ENCODE measurements at regions not wholly inside any gene's neighbourhood (a gene's known extent, or its start where the extent isn't known, plus 50 kb on each side); places are given as distances from the start of the nearest gene placed in this dataset.
"Not testable (repeated sequence)": the region's sequence is repeated elsewhere in the genome, so short reads cannot be mapped to it uniquely, and the experiment has no call there.

- peaks cover 3 to 15% of the 10 kb centered on the region in 2 donors for H3K27me3 Mint-ChIP-seq
- H3K27ac Mint-ChIP-seq: no peak overlapping the region
- no peaks in the 10 kb centered on the region for H3K36me3 ChIP-seq (ENCODE audit: control insufficient read depth in 2 of 2, extremely low read depth in 1 of 2, insufficient read depth in 1 of 2, low read length in 1 of 2)
- 80% methylated on average over 1 of the region's 2 CpGs for WGBS (ENCODE audit: insufficient coverage)
- H3K4me3 Mint-ChIP-seq: no peak overlapping the region
- no peaks in the 10 kb centered on the region for H3K36me3 Mint-ChIP-seq
- POLR2A ChIA-PET: no interaction called here
- no peaks in the 10 kb centered on the region for H3K4me1 Mint-ChIP-seq
- no peaks in the 10 kb centered on the region for H3K9me3 Mint-ChIP-seq
- DNase-seq (no peak), ATAC-seq (replicated peaks in 1 of 4) (no peak)
- H3K9me3 ChIP-seq: no peaks in the 10 kb centered on the region
- H3K27ac ChIP-seq (ENCODE audit: low read length): no peak overlapping the region
- CTCF ChIA-PET: no interaction called here
- no peak overlapping the region for H3K4me3 ChIP-seq (ENCODE audit: control insufficient read depth in 1 of 2, extremely low read depth in 1 of 2, low read length in 1 of 2)
- no peaks in the 10 kb centered on the region for H3K27me3 ChIP-seq (replicated peaks in 1 of 2; ENCODE audit: control insufficient read depth in 2 of 2, extremely low read depth in 1 of 2, insufficient read depth in 2 of 2, low read length in 1 of 2)
- H3K4me1 ChIP-seq (ENCODE audit: control insufficient read depth in 1 of 2, extremely low read depth in 1 of 2, insufficient read depth in 2 of 2, low read length in 2 of 2): no peaks in the 10 kb centered on the region
Measured at GRCh38 chr5:174575043-174575442, 149.3 kb upstream of the MSX2 start.

GRCh38 chr5:174576042-174576441 lies 148.3 kb upstream of the MSX2 start:
- Histone ChIP-seq H3K4me1 (ENCODE audit: control insufficient read depth in 1 of 2, extremely low read depth in 1 of 2, insufficient read depth in 2 of 2, low read length in 2 of 2) (no peaks in the 10 kb centered on the region), H3K36me3 (ENCODE audit: control insufficient read depth in 2 of 2, extremely low read depth in 1 of 2, insufficient read depth in 1 of 2, low read length in 1 of 2) (no peaks in the 10 kb centered on the region), H3K27ac (ENCODE audit: low read length) (no peak overlapping the region), H3K27me3 (replicated peaks in 1 of 2; ENCODE audit: control insufficient read depth in 2 of 2, extremely low read depth in 1 of 2, insufficient read depth in 2 of 2, low read length in 1 of 2) (no peaks in the 10 kb centered on the region), H3K4me3 (ENCODE audit: control insufficient read depth in 1 of 2, extremely low read depth in 1 of 2, low read length in 1 of 2) (no peak overlapping the region), H3K9me3 (no peaks in the 10 kb centered on the region)
- ATAC-seq (replicated peaks in 1 of 4): no peak
- H3K9me3 Mint-ChIP-seq: no peaks in the 10 kb centered on the region
- H3K4me1 Mint-ChIP-seq: no peaks in the 10 kb centered on the region
- no peak overlapping the region for H3K27ac Mint-ChIP-seq
- WGBS (ENCODE audit: insufficient coverage): 83% methylated on average over 1 of the region's 6 CpGs
- no peak for DNase-seq
- peaks cover 2 to 19% of the 10 kb centered on the region in 2 donors for H3K27me3 Mint-ChIP-seq
- no peak overlapping the region for H3K4me3 Mint-ChIP-seq
- ChIA-PET POLR2A (no interaction called here), CTCF (no interaction called here)
- H3K36me3 Mint-ChIP-seq: no peaks in the 10 kb centered on the region

- Mint-ChIP-seq H3K4me1 (no peaks in the 10 kb centered on the region), H3K4me3 (no peak overlapping the region), H3K27me3 (peaks cover 2 to 7% of the 10 kb centered on the region in 2 donors), H3K9me3 (peaks cover 4 to 12% (median 6%) of the 10 kb centered on the region in 3 donors), H3K36me3 (no peaks in the 10 kb centered on the region), H3K27ac (no peak overlapping the region)
- ChIA-PET POLR2A (no interaction called here), CTCF (interaction anchor here in 1 of 2 donors (0.7 kb wide), 1 partner anchor 162 kb away, joined by 3 read pairs; no protein-coding TSS in a partner anchor)
- ATAC-seq (replicated peaks in 1 of 4) (no peak), DNase-seq (no peak)
- Histone ChIP-seq H3K9me3 (no peaks in the 10 kb centered on the region), H3K4me3 (ENCODE audit: control insufficient read depth in 1 of 2, extremely low read depth in 1 of 2, low read length in 1 of 2) (no peak overlapping the region), H3K27ac (ENCODE audit: low read length) (no peak overlapping the region), H3K27me3 (replicated peaks in 1 of 2; ENCODE audit: control insufficient read depth in 2 of 2, extremely low read depth in 1 of 2, insufficient read depth in 2 of 2, low read length in 1 of 2) (peaks cover 0 to 2% of the 10 kb centered on the region in 2 experiments), H3K36me3 (ENCODE audit: control insufficient read depth in 2 of 2, extremely low read depth in 1 of 2, insufficient read depth in 1 of 2, low read length in 1 of 2) (no peaks in the 10 kb centered on the region), H3K4me1 (ENCODE audit: control insufficient read depth in 1 of 2, extremely low read depth in 1 of 2, insufficient read depth in 2 of 2, low read length in 2 of 2) (no peaks in the 10 kb centered on the region)
- 21% methylated on average over 3 of the region's 5 CpGs for WGBS (ENCODE audit: insufficient coverage)
Measured at GRCh38 chr5:174581479-174581878, 142.9 kb upstream of the MSX2 start.

- ChIA-PET POLR2A (no interaction called here), CTCF (no interaction called here)
- H3K36me3 Mint-ChIP-seq: no peaks in the 10 kb centered on the region
- 86% methylated on average over 1 of the region's 4 CpGs for WGBS (ENCODE audit: insufficient coverage)
- no peaks in the 10 kb centered on the region for H3K36me3 ChIP-seq (ENCODE audit: control insufficient read depth in 2 of 2, extremely low read depth in 1 of 2, insufficient read depth in 1 of 2, low read length in 1 of 2)
- no peaks in the 10 kb centered on the region for H3K4me1 Mint-ChIP-seq
- H3K4me1 ChIP-seq (ENCODE audit: control insufficient read depth in 1 of 2, extremely low read depth in 1 of 2, insufficient read depth in 2 of 2, low read length in 2 of 2): no peaks in the 10 kb centered on the region
- no peaks in the 10 kb centered on the region for H3K9me3 ChIP-seq
- ATAC-seq (replicated peaks in 1 of 4) (no peak), DNase-seq (no peak)
- H3K27me3 Mint-ChIP-seq: peaks cover 2 to 7% of the 10 kb centered on the region in 2 donors
- no peak overlapping the region for H3K27ac ChIP-seq (ENCODE audit: low read length)
- peaks cover 0 to 2% of the 10 kb centered on the region in 2 experiments for H3K27me3 ChIP-seq (replicated peaks in 1 of 2; ENCODE audit: control insufficient read depth in 2 of 2, extremely low read depth in 1 of 2, insufficient read depth in 2 of 2, low read length in 1 of 2)
- H3K9me3 Mint-ChIP-seq: peaks cover 4 to 13% (median 7%) of the 10 kb centered on the region in 3 donors
- H3K27ac Mint-ChIP-seq: no peak overlapping the region
- no peak overlapping the region for H3K4me3 ChIP-seq (ENCODE audit: control insufficient read depth in 1 of 2, extremely low read depth in 1 of 2, low read length in 1 of 2)
- H3K4me3 Mint-ChIP-seq: no peak overlapping the region
Measured at GRCh38 chr5:174581894-174582293, 142.5 kb upstream of the MSX2 start.

- Histone ChIP-seq H3K4me1 (ENCODE audit: control insufficient read depth in 1 of 2, extremely low read depth in 1 of 2, insufficient read depth in 2 of 2, low read length in 2 of 2) (no peaks in the 10 kb centered on the region), H3K27me3 (replicated peaks in 1 of 2; ENCODE audit: control insufficient read depth in 2 of 2, extremely low read depth in 1 of 2, insufficient read depth in 2 of 2, low read length in 1 of 2) (peaks cover 0 to 2% of the 10 kb centered on the region in 2 experiments), H3K4me3 (ENCODE audit: control insufficient read depth in 1 of 2, extremely low read depth in 1 of 2, low read length in 1 of 2) (no peak overlapping the region), H3K9me3 (no peaks in the 10 kb centered on the region), H3K36me3 (ENCODE audit: control insufficient read depth in 2 of 2, extremely low read depth in 1 of 2, insufficient read depth in 1 of 2, low read length in 1 of 2) (no peaks in the 10 kb centered on the region), H3K27ac (ENCODE audit: low read length) (no peak overlapping the region)
- ATAC-seq (replicated peaks in 1 of 4) (no peak), DNase-seq (no peak)
- no CpG with 5 or more reads among the region's 4 CpGs for WGBS (ENCODE audit: insufficient coverage)
- POLR2A ChIA-PET: no interaction called here
- Mint-ChIP-seq H3K27me3 (peaks cover 2 to 7% of the 10 kb centered on the region in 2 donors), H3K9me3 (peaks cover 4 to 13% (median 7%) of the 10 kb centered on the region in 3 donors), H3K36me3 (no peaks in the 10 kb centered on the region), H3K4me3 (no peak overlapping the region), H3K4me1 (no peaks in the 10 kb centered on the region), H3K27ac (no peak overlapping the region)
- CTCF ChIA-PET: interaction anchor here in 1 of 2 donors (0.6 kb wide), 1 partner anchor 72 kb away, joined by 7 read pairs; no protein-coding TSS in a partner anchor
Measured at GRCh38 chr5:174583071-174583470, 141.3 kb upstream of the MSX2 start.

GRCh38 chr5:174585472-174585871 lies 138.9 kb upstream of the MSX2 start:
- WGBS (ENCODE audit: insufficient coverage): no CpG with 5 or more reads among the region's 2 CpGs
- no peak overlapping the region for H3K4me3 ChIP-seq (ENCODE audit: control insufficient read depth in 1 of 2, extremely low read depth in 1 of 2, low read length in 1 of 2)
- Mint-ChIP-seq H3K4me3 (no peak overlapping the region), H3K36me3 (no peaks in the 10 kb centered on the region), H3K9me3 (peaks cover 4 to 13% (median 7%) of the 10 kb centered on the region in 3 donors), H3K27me3 (peaks cover 2 to 6% of the 10 kb centered on the region in 2 donors), H3K27ac (no peak overlapping the region), H3K4me1 (no peaks in the 10 kb centered on the region)
- H3K36me3 ChIP-seq (ENCODE audit: control insufficient read depth in 2 of 2, extremely low read depth in 1 of 2, insufficient read depth in 1 of 2, low read length in 1 of 2): no peaks in the 10 kb centered on the region
- no peak for DNase-seq
- ChIA-PET POLR2A (no interaction called here), CTCF (no interaction called here)
- H3K27ac ChIP-seq (ENCODE audit: low read length): no peak overlapping the region
- H3K9me3 ChIP-seq: no peaks in the 10 kb centered on the region
- no peaks in the 10 kb centered on the region for H3K4me1 ChIP-seq (ENCODE audit: control insufficient read depth in 1 of 2, extremely low read depth in 1 of 2, insufficient read depth in 2 of 2, low read length in 2 of 2)
- peaks cover 0 to 2% of the 10 kb centered on the region in 2 experiments for H3K27me3 ChIP-seq (replicated peaks in 1 of 2; ENCODE audit: control insufficient read depth in 2 of 2, extremely low read depth in 1 of 2, insufficient read depth in 2 of 2, low read length in 1 of 2)
- ATAC-seq (replicated peaks in 1 of 4): no peak

GRCh38 chr5:174586163-174586562 lies 138.2 kb upstream of the MSX2 start:
- CTCF ChIA-PET; ATAC-seq (replicated peaks in 1 of 4); H3K4me3 ChIP-seq (ENCODE audit: control insufficient read depth in 1 of 2, extremely low read depth in 1 of 2, low read length in 1 of 2); H3K27ac ChIP-seq (ENCODE audit: low read length); POLR2A ChIA-PET; H3K9me3 ChIP-seq; H3K36me3 ChIP-seq (ENCODE audit: control insufficient read depth in 2 of 2, extremely low read depth in 1 of 2, insufficient read depth in 1 of 2, low read length in 1 of 2); DNase-seq; H3K27me3 ChIP-seq (replicated peaks in 1 of 2; ENCODE audit: control insufficient read depth in 2 of 2, extremely low read depth in 1 of 2, insufficient read depth in 2 of 2, low read length in 1 of 2); H3K27ac Mint-ChIP-seq; H3K4me3 Mint-ChIP-seq; H3K27me3 Mint-ChIP-seq; H3K4me1 Mint-ChIP-seq; H3K4me1 ChIP-seq (ENCODE audit: control insufficient read depth in 1 of 2, extremely low read depth in 1 of 2, insufficient read depth in 2 of 2, low read length in 2 of 2); H3K36me3 Mint-ChIP-seq: not testable (repeated sequence)
- peaks cover 4 to 13% (median 7%) of the 10 kb centered on the region in 3 donors for H3K9me3 Mint-ChIP-seq
- no CpG with 5 or more reads among the region's 4 CpGs for WGBS (ENCODE audit: insufficient coverage)

Data from T-cell (primary cell).